COLO668 (cell line): ENCODE measurements at regions not wholly inside any gene's neighbourhood (a gene's known extent, or its start where the extent isn't known, plus 50 kb on each side); places are given as distances from the start of the nearest gene placed in this dataset.
"Not testable (repeated sequence)": the region's sequence is repeated elsewhere in the genome, so short reads cannot be mapped to it uniquely, and the experiment has no call there.

ENCODE experiments used
- DNase-seq: peaks from one replicate; lab custom pipeline; 2025; ENCODE audit not compliant: unreplicated experiment; lab: John Stamatoyannopoulos, UW

DNA sequence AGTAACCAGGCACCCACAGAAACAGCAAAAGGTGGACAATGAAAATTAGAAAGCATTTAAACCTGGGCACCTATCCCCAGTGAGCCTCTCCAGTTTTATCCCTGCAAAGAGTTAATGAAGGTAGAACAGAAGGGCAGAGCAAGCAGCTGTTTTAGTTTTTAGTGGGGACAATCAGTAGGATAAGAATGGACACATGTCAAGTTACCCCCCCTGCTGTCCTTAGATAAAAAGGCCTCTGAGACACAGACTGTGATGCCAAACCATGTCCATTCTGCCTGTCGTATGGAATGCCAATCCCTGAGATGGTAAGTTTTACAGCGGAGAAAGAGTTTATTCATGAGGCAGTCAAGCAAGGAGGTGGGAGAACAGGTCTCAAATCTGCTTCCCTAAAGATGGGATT lies 162.6 kb upstream of the AGR3 start:
- no peak for DNase-seq

DNA sequence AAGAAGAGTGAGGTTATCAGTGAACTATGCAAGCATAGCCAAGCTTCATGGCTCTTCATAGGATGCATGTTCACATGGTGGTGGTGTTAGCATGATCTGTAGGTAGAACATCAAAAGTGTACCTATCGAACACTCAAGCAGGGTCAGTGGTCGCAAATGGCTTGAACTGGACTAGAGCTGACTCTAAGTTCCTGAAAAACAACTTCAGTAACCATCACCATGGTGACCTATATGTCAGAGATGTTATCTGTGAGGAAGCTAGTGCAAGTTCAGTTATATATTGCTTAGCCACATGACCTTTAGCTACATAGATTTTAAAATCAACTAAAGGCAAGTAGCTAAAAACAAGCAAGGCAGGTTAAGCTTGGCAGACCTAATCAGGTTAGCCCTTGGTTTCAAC lies 163.1 kb upstream of the AGR3 start:
- no peak for DNase-seq

DNA sequence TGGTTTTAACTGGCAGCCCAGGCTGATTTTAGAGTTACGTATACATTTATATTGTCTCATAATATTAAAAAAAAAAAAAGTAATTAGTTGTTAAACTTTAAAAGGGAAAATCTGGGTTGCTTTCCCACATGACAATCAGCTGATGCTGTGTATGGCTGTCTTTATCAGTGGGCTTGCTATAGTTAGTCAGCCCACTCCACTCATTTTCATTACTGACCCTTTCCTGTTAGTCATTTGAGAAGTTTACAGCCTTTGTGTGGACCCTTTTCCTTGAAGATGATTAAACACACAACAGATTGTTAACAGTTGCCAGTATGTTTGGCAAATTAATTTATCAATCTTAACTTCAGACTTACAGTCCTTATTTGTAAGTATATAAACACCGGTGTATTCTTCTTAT lies 164.5 kb upstream of the AGR3 start:
- DNase-seq, result no peak

DNA sequence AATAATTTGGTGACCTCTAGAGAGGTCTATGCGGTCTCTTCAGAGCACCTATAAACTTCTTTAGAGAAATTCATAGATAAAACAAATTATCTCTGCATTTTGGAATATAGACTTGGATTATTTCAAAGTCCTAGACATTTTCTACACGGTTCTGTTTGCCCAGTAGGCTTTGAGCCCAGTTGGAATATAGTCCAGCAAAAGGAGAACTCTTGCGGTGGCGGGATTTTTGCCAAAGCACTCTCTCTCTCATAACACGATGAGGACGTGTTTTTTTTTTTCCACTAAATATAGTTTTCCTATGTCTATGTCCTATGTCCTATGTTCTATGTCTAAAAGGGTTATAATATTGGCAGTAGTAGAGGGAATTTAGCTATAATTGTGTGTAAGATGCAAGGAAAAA lies 164.9 kb upstream of the AGR3 start:
- DNase-seq, result no peak

DNA sequence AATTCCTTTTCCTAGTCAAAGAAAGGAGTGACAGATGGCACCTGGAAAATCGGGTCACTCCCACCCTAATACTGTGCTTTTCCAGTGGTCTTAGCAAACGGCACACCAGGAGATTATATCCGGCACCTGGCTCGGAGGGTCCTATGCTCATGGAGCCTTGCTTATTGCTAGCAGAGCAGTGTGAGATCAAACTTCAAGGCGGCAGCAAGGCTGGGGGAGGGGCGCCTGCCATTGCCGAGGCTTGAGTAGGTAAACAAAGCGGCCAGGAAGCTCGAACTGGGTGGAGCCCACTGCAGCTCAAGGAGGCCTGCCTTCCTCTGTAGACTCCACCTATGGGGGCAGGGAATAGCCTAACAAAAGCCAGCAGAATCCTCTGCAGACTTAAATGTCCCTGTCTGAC lies 171.4 kb upstream of the AGR3 start:
- not testable (repeated sequence) for DNase-seq

DNA sequence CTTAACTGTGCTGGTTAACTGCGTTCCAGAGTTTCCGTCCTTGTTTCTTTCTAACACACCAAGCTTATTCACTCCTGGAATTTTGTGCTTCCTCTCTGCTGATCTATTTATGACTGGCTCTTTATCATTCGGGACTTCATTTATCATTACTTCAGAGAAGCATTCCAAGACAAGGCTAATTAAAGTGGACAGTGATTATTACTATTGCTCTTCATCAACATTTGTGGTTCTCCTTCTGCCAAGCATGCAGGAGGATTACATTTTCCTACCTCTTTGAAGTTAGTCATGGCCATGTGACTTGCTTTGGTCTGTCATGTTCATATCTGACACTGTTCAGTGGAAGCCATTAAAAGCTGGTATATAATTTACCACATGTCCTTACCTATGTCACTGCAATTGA lies 172.4 kb upstream of the AGR3 start:
- no peak for DNase-seq

DNA sequence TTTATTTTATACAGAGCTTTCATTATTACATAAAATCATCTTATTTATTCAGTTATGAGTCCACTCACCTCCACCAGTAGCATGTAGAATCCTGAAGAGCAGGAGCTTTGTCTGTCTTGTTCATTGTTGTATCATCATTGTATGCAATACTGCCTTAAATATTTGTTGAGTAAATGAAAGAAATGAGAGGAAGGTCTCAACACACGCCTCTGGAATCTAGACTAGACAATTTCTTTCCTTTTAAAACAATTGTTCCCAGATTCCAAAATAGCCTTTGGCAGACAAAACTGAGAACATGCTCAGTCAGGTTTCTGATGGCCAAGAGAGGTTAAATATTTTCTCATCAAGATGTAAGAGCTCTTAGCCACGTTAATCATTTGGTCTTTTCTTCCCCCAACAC lies 173.1 kb upstream of the AGR3 start:
- no peak for DNase-seq

DNA sequence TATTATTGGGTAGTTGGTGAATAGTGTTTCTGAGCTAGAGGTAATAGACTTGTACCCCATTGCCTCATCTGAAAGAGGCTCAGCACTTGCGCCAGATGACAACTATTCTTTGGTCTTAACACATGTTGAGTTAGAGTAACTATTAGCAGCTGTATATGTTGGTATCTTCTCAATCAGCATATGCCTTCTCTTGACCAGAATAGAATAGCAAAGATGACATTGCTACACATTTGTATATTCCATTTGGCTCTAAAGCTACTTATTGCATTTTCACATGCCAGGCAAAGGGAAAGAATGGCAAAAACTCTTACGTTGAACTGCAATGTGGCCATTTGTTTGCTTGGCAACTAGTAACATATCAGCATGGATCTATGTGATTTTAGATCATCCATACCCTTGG lies 173.8 kb upstream of the AGR3 start:
- no peak for DNase-seq

DNA sequence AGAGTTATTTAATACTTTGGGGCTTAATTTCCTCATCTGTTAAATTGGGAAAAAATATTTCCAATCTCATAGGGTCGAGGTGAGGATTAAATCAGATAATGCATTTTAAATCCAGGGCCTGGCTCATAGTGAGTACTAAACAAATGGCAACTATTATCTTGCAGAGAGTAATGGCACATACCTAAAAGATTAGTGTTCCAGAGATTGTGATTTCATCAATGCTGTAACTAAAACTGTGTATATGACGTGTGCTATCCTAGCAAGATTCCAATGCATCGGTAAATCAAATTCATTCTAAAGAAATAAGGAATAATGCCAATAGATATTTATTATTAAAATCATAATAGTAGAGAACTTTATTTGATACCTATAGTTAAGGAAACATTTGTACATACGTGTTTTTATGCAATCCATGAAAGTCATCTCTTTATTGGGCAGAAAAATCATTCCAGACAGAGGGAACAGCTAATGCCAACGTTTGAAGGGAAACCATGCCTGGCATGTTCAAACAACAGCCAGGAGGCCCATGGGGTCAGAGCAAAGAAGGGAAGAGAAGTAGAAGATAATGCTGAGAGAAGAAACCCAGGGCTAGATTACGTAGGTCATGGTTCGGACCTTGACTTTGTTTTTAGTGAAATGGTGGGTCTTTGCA lies 174.8 kb upstream of the AGR3 start:
- DNase-seq, result no peak

DNA sequence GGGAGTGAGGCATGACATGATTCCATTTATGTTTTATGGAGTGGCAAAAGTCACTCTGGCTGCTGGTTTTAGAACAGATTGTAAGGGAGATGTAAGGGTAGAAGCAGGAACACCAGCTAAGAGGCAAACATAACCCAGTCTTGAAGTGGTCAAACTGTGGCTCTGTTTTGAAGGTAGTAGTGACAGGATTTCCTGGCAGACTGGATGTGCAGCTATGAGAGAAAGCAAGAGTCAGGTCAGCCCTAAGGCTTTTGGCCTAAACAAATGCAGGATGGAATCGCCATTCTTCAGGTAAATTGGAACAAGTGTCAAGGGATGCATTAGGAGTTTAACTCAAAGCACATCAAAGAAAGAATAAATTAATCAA lies 175.3 kb upstream of the AGR3 start:
- no peak for DNase-seq

DNA sequence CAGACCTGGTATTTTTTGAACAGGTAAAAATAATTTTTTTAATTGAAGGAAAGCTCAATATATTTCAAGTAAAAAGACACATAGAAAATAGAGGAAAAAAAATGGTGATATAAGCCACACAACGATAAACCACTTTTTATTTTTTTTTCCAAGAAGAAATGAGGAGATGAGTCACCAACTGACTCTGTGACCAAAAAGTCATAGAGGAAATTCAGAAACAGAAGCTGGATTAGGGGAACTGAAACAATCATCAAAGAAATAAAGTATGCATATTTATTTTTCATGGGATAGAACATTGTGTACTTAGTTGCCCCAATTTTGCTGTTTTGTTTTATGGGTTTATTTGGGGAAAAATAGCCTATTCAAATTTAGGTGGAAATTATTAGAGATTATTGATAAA lies 176.8 kb upstream of the AGR3 start:
- no peak for DNase-seq

DNA sequence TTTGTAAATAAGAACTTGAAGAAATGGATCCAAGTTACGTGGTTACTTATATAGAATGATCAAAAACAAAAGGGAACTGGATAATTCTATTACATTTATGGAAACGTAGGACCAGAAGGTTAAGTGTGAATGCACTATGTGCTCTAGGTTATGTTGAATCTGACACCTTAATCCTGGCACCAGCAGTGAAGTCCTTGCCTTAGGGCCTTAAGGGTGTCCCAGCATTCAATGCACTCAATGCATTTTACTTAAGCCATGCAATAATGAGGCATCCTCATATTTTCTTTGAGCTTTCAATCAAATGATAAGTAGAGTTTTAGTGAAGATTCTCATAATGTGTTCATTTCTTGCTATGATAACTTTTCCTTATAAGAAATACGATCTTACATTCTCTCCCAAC lies 178.3 kb upstream of the AGR3 start:
- DNase-seq, result no peak

DNA sequence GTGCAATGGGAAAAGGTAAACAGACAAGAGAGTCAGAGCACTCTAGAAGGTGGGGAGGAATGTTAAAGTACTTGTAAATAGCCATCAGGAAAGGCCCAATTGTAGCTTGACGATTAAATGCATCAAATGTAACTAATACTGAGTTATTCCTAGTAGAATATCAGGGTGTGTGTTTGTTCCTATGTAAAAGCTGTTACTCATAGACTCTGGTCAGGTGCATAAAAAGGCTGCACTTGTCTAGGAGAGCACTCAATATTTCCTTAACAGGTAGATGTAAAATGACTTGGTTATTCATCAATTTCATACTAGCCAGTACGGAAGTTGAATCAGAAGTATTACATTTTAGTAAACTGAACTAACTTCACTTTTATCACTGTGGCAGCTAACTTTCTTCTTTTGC lies 179.7 kb upstream of the AGR3 start:
- no peak for DNase-seq

DNA sequence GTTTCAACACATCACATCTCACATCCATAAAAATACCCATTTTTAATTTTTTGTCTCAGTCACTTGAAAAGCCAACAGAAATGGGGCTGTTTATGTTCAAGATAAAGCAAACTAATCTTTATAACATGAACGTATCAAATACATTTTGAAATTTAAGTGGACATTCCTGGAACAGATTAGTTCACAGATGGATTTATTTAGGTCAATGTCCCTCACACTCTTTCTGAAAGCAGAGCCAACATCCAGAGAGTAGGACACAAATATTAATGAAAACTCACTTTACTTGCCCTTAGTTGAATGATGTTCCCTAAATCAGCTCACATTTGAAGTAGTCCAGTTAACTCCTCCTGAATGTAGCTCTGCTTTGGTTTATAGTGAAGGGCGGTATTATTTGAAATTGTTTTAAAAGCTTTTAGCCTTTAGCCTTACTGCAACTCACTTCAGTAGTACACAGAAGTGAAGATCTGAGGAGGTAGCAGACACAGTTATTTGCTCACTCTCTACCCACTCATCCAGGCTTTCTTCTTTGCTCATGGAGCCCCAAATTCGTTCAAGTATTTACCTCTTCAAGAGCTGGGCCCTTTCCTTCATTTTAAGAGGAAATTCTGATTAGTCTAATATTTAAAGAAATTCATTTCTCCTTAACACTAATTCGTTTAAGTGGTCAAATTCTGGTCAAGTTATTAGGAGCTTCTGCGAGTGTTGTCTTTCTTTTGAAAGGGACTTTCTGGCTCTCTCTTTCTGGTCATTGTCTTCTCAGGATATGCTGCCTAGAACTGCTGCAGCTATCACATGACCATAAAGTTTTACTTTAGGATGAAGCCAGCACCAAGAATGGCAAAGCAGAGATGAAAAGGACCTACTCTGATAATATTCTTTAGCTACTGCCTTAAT lies 180.6 kb upstream of the AGR3 start:
- DNase-seq, result no peak

DNA sequence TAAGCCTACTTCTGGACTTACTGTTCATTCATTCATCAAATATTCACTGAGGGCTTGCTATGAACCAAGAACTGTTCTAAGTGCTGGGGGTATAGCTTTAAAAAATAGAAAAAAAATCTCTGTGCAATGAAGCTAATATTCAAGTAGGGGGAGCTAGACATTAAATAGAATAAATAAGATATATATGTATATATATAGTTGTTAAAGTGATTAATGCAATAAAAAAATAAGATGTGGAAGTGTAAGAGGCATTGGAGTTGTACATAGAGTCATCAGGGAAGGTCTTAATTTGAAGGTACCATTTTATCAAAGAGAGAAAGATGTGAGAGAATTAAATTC lies 181.2 kb upstream of the AGR3 start:
- DNase-seq, result no peak

DNA sequence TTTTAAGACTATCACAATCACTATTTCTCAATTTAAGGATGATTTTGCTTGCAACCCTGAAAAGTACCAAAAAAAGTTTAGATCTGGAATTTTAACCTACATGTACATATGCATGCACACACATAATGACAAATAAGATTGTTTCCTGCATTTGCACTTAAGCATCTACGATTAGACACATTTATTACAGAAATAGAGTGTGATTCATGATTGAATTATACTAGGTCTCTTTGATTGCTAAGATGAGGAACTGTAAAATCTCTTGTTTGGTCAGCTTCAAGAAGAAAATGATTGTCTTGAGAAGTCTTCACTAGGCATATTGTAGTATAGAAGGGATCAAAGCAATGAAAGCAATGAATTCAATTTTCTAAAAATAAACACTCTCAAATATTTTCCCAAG lies 185.9 kb upstream of the AGR3 start:
- DNase-seq, result no peak

DNA sequence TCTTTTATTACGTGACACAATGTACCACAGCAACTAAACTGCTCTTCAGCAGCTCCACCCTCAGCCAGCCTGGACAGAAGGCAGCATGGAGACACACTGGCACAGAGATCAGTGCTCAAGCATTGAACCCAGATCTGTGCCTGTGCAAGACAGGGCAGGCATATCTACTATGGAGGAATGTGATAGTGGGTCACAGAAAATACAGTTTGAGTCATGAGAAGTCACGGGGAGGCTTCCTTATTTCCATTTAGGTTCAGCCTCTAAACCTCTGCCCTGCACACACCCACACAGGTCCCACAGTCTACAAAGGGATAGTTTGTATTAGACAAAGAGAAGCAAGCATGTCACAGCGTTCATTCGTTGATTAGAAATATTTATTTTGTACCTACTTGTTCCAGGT lies 187.4 kb upstream of the AGR3 start:
- no peak for DNase-seq

DNA sequence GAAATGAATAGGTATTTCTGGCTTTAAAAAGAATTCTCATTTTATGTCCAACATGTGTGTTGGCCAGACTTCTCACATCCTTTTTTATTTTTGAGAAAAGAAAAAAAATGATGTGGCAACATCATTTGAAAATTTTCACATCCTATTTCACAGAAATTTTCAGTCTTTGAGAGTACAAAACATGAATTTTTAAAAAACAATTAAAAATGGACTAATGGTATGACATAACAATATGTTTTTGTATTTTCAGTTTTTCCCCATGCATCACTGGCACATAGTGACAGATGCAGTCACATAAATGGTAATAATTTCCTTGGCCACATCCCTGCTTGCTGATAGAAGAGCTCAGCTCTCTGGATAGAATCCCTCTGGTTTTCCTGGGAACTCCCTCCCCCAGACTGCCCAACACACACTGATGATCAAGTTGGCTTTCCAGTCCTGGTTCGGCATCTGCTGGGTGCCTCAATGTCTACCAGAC lies 188.5 kb upstream of the AGR3 start:
- DNase-seq, result no peak

DNA sequence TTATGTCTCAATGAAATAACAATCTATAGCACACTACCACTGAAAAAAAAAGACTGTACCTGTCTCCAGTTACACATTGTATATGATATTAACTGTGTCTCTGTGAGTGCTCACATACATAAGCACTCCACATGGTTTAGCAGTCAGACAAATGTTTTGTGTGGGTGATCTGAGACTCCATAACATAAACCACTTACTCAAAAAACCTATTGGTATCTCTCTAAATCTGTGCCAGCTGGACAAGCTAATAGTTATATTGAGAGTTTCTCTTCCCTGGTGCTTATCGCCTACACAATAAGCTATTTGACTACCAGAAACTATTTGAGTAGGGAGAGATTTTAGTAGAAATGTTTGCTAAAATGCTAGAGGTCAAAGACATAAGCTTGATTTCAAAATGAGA lies 190.1 kb upstream of the AGR3 start:
- no peak for DNase-seq

DNA sequence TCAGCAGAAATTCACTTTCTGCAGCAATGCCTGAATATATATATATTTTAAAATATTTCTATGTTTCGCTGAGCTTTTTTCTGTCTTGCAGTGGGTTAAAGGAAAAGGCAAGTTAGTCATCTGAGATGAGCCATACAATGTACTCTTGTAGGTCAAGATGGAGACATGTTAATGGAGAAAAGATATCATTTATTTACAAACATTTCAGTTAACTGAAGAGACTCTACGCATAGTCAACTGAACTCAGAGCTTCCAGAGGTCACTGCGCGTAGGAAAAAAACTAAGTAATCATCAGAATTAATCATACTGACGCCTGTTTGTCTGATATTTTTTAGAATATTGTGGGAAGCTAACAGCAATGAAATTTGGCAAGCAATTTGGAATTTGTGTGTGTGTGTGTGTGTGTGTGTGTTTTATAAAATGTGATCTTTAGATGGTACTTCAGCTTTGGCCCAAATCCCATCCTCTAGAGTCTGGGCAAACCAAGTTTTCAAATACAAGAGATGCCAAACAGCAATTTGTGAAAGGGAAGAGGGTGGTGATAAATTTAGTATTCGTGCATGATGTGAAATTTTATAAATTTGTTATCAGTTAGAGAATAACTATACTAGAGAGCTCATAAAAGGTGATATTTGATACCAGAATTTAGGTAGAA lies 193.9 kb upstream of the AGR3 start:
- DNase-seq, result no peak

DNA sequence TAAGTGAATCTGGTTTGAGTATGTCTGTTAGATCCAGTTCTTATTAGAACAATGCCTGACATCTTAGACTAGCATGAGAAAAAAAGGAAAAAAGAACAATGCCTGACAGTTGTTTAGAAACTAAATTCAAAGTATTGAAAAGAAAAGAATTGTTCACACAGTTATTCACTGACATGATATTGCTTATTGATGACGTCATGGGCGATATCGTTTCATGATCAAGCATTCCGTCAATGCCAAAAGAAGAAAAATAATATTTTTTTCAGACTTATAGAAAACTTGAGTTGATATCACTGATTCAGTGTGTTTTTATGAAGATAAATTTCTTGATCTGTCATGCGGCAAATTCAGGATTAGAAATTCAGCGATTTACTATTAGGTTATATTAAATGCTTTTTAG lies 196.5 kb upstream of the AGR3 start:
- no peak for DNase-seq

DNA sequence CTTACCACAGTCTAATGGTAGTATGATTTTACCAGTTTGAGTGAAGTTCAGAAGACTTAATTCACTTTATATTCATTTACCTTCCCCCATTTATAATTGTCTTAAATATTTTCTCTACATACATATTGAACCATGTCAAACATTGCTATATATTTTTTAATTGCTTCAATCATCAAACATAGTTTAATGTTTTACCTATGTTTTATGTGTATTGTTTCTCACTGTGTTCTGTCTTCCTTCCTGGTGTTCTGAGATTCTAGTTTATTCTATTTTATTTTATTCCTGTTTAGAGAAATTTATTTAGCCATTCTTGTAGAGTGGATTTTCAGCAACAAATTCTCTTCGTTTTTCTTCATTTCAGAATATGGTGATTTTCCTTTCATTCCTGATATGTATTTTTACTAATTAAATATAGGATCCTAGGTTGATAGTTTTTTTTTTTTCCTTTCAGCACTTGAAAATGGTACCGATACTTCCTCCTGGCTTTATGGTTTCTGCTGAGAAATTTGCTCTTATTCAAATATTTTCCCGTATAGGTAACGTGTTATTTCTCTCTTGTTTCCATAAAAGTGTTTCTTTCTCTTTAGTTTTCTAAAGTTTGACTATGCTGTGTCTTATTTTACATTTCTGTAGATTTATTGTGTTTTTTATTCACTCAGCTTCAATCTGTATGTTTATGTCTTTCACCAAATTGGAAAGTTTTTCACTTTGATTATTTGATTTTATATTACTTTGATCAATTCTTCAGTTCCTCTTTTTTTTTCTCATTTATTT lies 201.8 kb upstream of the AGR3 start:
- no peak for DNase-seq
